DOHH2 (cell line): ENCODE measurements at regions not wholly inside any gene's neighbourhood (a gene's known extent, or its start where the extent isn't known, plus 50 kb on each side); places are given as distances from the start of the nearest gene placed in this dataset.
"Not testable (repeated sequence)": the region's sequence is repeated elsewhere in the genome, so short reads cannot be mapped to it uniquely, and the experiment has no call there.

Source experiments
- EZH2phosphoT487 ChIP-seq: fragments of 200-600 bp; sonication (generic); IDR thresholded peaks from 2 replicates; pipeline ENCODE4 v1.6.1; 2017; ENCODE audit warnings: borderline replicate concordance, mild to moderate bottlenecking, antibody characterized with exemption, low read length, moderate library complexity, mixed read lengths
- TF ChIP-seq, protein P1 (sequence below): fragments of 200-600 bp; sonication (generic); IDR thresholded peaks from one replicate; pipeline ENCODE4 v1.5.1; 2014; ENCODE audit warnings: antibody characterized with exemption, mild to moderate bottlenecking, low read depth, low read length; ENCODE audit not compliant: poor library complexity, severe bottlenecking

- TF ChIP-seq EZH2phosphoT487, result not testable (repeated sequence)
- TF ChIP-seq, protein P1, sequence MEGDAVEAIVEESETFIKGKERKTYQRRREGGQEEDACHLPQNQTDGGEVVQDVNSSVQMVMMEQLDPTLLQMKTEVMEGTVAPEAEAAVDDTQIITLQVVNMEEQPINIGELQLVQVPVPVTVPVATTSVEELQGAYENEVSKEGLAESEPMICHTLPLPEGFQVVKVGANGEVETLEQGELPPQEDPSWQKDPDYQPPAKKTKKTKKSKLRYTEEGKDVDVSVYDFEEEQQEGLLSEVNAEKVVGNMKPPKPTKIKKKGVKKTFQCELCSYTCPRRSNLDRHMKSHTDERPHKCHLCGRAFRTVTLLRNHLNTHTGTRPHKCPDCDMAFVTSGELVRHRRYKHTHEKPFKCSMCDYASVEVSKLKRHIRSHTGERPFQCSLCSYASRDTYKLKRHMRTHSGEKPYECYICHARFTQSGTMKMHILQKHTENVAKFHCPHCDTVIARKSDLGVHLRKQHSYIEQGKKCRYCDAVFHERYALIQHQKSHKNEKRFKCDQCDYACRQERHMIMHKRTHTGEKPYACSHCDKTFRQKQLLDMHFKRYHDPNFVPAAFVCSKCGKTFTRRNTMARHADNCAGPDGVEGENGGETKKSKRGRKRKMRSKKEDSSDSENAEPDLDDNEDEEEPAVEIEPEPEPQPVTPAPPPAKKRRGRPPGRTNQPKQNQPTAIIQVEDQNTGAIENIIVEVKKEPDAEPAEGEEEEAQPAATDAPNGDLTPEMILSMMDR, result not testable (repeated sequence)
Measured at GRCh38 chr7:10501206-10501884, 472.3 kb upstream of the PHF14 start.
